ENCODE measurements at regions not wholly inside any gene's neighbourhood (a gene's known extent, or its start where the extent isn't known, plus 50 kb on each side); places are given as distances from the start of the nearest gene placed in this dataset.

GRCh38 chr10:121681997-121682687 lies 83.9 kb upstream of the FGFR2 start:
- H2AFZ ChIP-seq (ENCODE audit: low read length) = no peak overlapping the region

More at GRCh38 chr10:121681997-121682687, 83.9 kb upstream of the FGFR2 start:
- Histone ChIP-seq H4K5ac (ENCODE audit: insufficient read length, low read depth, low read length) (no peak overlapping the region), H3K18ac (ENCODE audit: insufficient read length, low read depth, low read length) (no peak overlapping the region), H2BK12ac (ENCODE audit: insufficient read length, low read depth, low read length) (no peak overlapping the region), H3K79me2 (ENCODE audit: insufficient read depth, low read length) (no peaks in the 10 kb centered on the region), H2BK120ac (ENCODE audit: low read depth, low read length, poor library complexity, severe bottlenecking) (no peak overlapping the region), H3K9me3 (ENCODE audit: control insufficient read depth, low read depth, low read length) (peaks cover 10% of the 10 kb centered on the region), H3K23ac (ENCODE audit: insufficient read length, low read depth, low read length) (no peak overlapping the region), H2BK15ac (ENCODE audit: low read depth, low read length) (no peak overlapping the region), H4K8ac (replicated peaks; ENCODE audit: insufficient read length, low read depth, low read length) (no peak overlapping the region), H2BK20ac (ENCODE audit: low read depth, low read length, poor library complexity, severe bottlenecking) (no peak overlapping the region), H3K79me1 (ENCODE audit: insufficient read depth, low read depth, low read length, poor library complexity, severe bottlenecking) (no peaks in the 10 kb centered on the region), H3K4ac (ENCODE audit: low read depth, low read length) (no peak overlapping the region), H3K27ac (ENCODE audit: insufficient read length, low read depth, low read length) (no peak overlapping the region), H3K4me1 (ENCODE audit: insufficient read depth, low read length) (no peaks in the 10 kb centered on the region), H3K27me3 (ENCODE audit: insufficient read depth, low read length) (no peaks in the 10 kb centered on the region), H4K20me1 (ENCODE audit: control insufficient read depth, insufficient read depth, insufficient read length) (no peaks in the 10 kb centered on the region), H3K9ac (ENCODE audit: extremely low read depth, insufficient read length, low read length) (no peak overlapping the region), H3K4me2 (ENCODE audit: insufficient read depth, insufficient read length, low read length) (no peak overlapping the region), H2BK5ac (ENCODE audit: insufficient read length, low read length) (no peak overlapping the region), H3K14ac (ENCODE audit: insufficient read depth, low read length) (no peak overlapping the region), H2AK5ac (ENCODE audit: insufficient read length, low read length) (no peak overlapping the region), H3T11ph (ENCODE audit: low read length) (no peak overlapping the region), H4K91ac (ENCODE audit: insufficient read length, low read depth, low read length) (no peak overlapping the region), H3K56ac (ENCODE audit: insufficient read length, low read depth, low read length) (no peak overlapping the region), H3K23me2 (ENCODE audit: insufficient read length, low read depth, low read length, poor library complexity, severe bottlenecking) (no peaks in the 10 kb centered on the region)
- TF ChIP-seq CTCF (conservative IDR thresholded peaks at IDR 0.05) = no peak
- Mint-ChIP-seq H3K36me3 (ENCODE audit: insufficient read depth in 1 of 3, low read depth in 3 of 3) (peaks cover 5 to 25% (median 8%) of the 10 kb centered on the region in 3 experiments), H3K4me1 (peaks cover 40 to 45% of the 10 kb centered on the region in 2 experiments), H3K4me3 (no peak overlapping the region), H3K27ac (no peak overlapping the region; a peak in 1 of 7 replicates), H3K9me3 (peaks cover 14 to 18% of the 10 kb centered on the region in 2 experiments), H3K27me3 (ENCODE audit: low read depth) (peaks cover 5% of the 10 kb centered on the region)
- no peak for DNase-seq
- no CpG with 5 or more reads among the region's 24 CpGs for WGBS (ENCODE audit: extremely low coverage, insufficient read length, low lambda C conversion rate)
